ENCODE measurements at regions not wholly inside any gene's neighbourhood (a gene's known extent, or its start where the extent isn't known, plus 50 kb on each side); places are given as distances from the start of the nearest gene placed in this dataset.
"Not testable (repeated sequence)": the region's sequence is repeated elsewhere in the genome, so short reads cannot be mapped to it uniquely, and the experiment has no call there.

- H3K9ac ChIP-seq (ENCODE audit: insufficient read length): no peak overlapping the region
- no peak for DNase-seq (ENCODE audit: low read depth, low spot score)
- no peak overlapping the region for H3K4me3 ChIP-seq
Measured at GRCh38 chr2:107146181-107146580, 260.2 kb upstream of the ST6GAL2 start.

GRCh38 chr2:107146645-107147044 lies 260.7 kb upstream of the ST6GAL2 start:
- H3K27ac ChIP-seq; H3K4me3 ChIP-seq; H3K36me3 ChIP-seq (ENCODE audit: insufficient read depth, low read length); DNase-seq (ENCODE audit: low read depth, low spot score); H3K9me3 ChIP-seq (ENCODE audit: low read depth, low read length); H3K9ac ChIP-seq (ENCODE audit: insufficient read length): not testable (repeated sequence)

More at GRCh38 chr2:107146181-107146580, 260.2 kb upstream of the ST6GAL2 start:
- H3K27ac ChIP-seq: no peak overlapping the region
- no peaks in the 10 kb centered on the region for H3K36me3 ChIP-seq (ENCODE audit: insufficient read depth, low read length)
- TF ChIP-seq FOXP2 (optimal IDR thresholded peaks at IDR 0.05; ENCODE audit: control extremely low read depth, extremely low read length, insufficient read depth) (no peak), EZH2 (IDR thresholded peaks at IDR 0.05) (no peak), POLR2AphosphoS5 (IDR thresholded peaks at IDR 0.05; ENCODE audit: borderline replicate concordance, low read depth, low read length) (no peak)
- no peaks in the 10 kb centered on the region for H3K9me3 ChIP-seq (ENCODE audit: low read depth, low read length)

- no peak for DNase-seq (ENCODE audit: low read depth, low spot score)
- TF ChIP-seq FOXP2 (optimal IDR thresholded peaks at IDR 0.05; ENCODE audit: control extremely low read depth, extremely low read length, insufficient read depth) (no peak), POLR2AphosphoS5 (IDR thresholded peaks at IDR 0.05; ENCODE audit: borderline replicate concordance, low read depth, low read length) (no peak), EZH2 (IDR thresholded peaks at IDR 0.05) (no peak)
- no peak overlapping the region for H3K27ac ChIP-seq
- H3K9ac ChIP-seq (ENCODE audit: insufficient read length): no peak overlapping the region
- no peaks in the 10 kb centered on the region for H3K9me3 ChIP-seq (ENCODE audit: low read depth, low read length)
- no peak overlapping the region for H3K4me3 ChIP-seq
- no peaks in the 10 kb centered on the region for H3K36me3 ChIP-seq (ENCODE audit: insufficient read depth, low read length)
Measured at GRCh38 chr2:107148055-107148454, 262.1 kb upstream of the ST6GAL2 start.

- no peaks in the 10 kb centered on the region for H3K9me3 ChIP-seq (ENCODE audit: low read depth, low read length)
- DNase-seq (ENCODE audit: low read depth, low spot score): no peak
- TF ChIP-seq FOXP2 (optimal IDR thresholded peaks at IDR 0.05; ENCODE audit: control extremely low read depth, extremely low read length, insufficient read depth): no peak
- TF ChIP-seq EZH2 (IDR thresholded peaks at IDR 0.05): no peak
- no peak for TF ChIP-seq POLR2AphosphoS5 (IDR thresholded peaks at IDR 0.05; ENCODE audit: borderline replicate concordance, low read depth, low read length)
- no peak overlapping the region for H3K9ac ChIP-seq (ENCODE audit: insufficient read length)
- H3K36me3 ChIP-seq (ENCODE audit: insufficient read depth, low read length): no peaks in the 10 kb centered on the region
- H3K27ac ChIP-seq: no peak overlapping the region
- no peak overlapping the region for H3K4me3 ChIP-seq
Measured at GRCh38 chr2:107148496-107148895, 262.5 kb upstream of the ST6GAL2 start.

DNA sequence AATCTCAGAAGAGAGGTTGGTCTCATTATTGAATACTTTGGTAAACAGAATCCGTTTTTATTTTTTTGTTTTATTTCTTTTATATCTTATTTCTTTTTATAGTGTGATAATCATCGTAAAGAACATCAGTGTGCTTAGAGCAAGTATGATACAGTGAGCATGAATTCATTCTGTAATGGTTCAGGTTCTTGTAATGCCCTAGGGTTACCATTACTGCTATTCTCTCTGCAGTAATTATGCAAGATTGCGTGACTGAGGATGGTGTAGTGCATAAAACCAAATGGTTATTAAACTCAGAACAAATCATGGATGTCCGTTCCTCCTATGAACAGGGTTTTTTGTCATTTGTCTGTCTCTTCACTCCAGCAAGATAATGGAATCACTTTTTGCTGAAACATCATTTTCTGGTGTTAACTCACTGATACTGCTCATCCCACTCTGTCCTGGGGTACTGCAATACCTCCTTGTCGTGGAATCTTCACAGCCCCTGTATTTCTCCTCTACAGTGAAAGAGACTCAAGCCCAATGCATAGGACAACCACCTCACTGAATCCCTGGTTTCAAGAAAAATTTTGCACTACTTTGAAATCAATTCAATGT lies 274.8 kb upstream of the ST6GAL2 start:
- H3K4me3 ChIP-seq: no peak overlapping the region
- H3K9ac ChIP-seq (ENCODE audit: insufficient read length): no peak overlapping the region
- no peak overlapping the region for H3K27ac ChIP-seq
- no peak for DNase-seq (ENCODE audit: low read depth, low spot score)
- H3K36me3 ChIP-seq (ENCODE audit: insufficient read depth, low read length): no peaks in the 10 kb centered on the region
- no peaks in the 10 kb centered on the region for H3K9me3 ChIP-seq (ENCODE audit: low read depth, low read length)
- TF ChIP-seq EZH2 (IDR thresholded peaks at IDR 0.05) (no peak), FOXP2 (optimal IDR thresholded peaks at IDR 0.05; ENCODE audit: control extremely low read depth, extremely low read length, insufficient read depth) (no peak), POLR2AphosphoS5 (IDR thresholded peaks at IDR 0.05; ENCODE audit: borderline replicate concordance, low read depth, low read length) (no peak)

- no peak overlapping the region for H3K9ac ChIP-seq (ENCODE audit: insufficient read length)
- H3K9me3 ChIP-seq (ENCODE audit: low read depth, low read length): no peaks in the 10 kb centered on the region
- no peak overlapping the region for H3K27ac ChIP-seq
- H3K4me3 ChIP-seq: no peak overlapping the region
- no peak for TF ChIP-seq EZH2 (IDR thresholded peaks at IDR 0.05)
- TF ChIP-seq POLR2AphosphoS5 (IDR thresholded peaks at IDR 0.05; ENCODE audit: borderline replicate concordance, low read depth, low read length): no peak
- no peak for TF ChIP-seq FOXP2 (optimal IDR thresholded peaks at IDR 0.05; ENCODE audit: control extremely low read depth, extremely low read length, insufficient read depth)
- DNase-seq (ENCODE audit: low read depth, low spot score): no peak
- no peaks in the 10 kb centered on the region for H3K36me3 ChIP-seq (ENCODE audit: insufficient read depth, low read length)
Measured at GRCh38 chr2:107168141-107168540, 282.2 kb upstream of the ST6GAL2 start.

GRCh38 chr2:107174171-107174570 lies 288.2 kb upstream of the ST6GAL2 start:
- H3K9me3 ChIP-seq (ENCODE audit: low read depth, low read length): no peaks in the 10 kb centered on the region
- H3K27ac ChIP-seq: no peak overlapping the region
- no peak for TF ChIP-seq POLR2AphosphoS5 (IDR thresholded peaks at IDR 0.05; ENCODE audit: borderline replicate concordance, low read depth, low read length)
- TF ChIP-seq EZH2 (IDR thresholded peaks at IDR 0.05): no peak
- TF ChIP-seq FOXP2 (optimal IDR thresholded peaks at IDR 0.05; ENCODE audit: control extremely low read depth, extremely low read length, insufficient read depth): no peak
- DNase-seq (ENCODE audit: low read depth, low spot score): no peak
- H3K4me3 ChIP-seq: no peak overlapping the region
- no peaks in the 10 kb centered on the region for H3K36me3 ChIP-seq (ENCODE audit: insufficient read depth, low read length)
- no peak overlapping the region for H3K9ac ChIP-seq (ENCODE audit: insufficient read length)

DNA sequence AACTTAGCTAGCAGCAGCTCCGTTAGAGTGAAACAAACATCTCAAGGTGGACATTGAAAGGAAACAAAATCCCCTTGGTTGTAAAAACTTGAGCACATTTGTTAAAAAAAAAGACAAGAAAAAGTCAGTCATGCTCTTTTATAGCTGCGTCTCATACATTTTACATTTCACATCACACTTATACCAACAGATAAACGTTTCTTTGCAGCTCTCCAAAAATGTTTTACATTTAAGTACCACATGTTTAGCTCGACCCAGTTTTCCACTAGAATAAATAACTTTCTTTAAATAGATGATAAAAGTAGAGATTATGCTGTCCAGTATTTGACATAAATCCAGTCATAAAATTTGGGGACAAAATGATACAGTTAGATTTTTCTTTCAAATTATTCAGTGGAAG lies 297.0 kb upstream of the ST6GAL2 start:
- Histone ChIP-seq H3K4me3 (no peak overlapping the region), H3K9ac (ENCODE audit: insufficient read length) (no peak overlapping the region), H3K36me3 (ENCODE audit: insufficient read depth, low read length) (no peaks in the 10 kb centered on the region), H3K9me3 (ENCODE audit: low read depth, low read length) (no peaks in the 10 kb centered on the region), H3K27ac (no peak overlapping the region)
- no peak for DNase-seq (ENCODE audit: low read depth, low spot score)
- TF ChIP-seq EZH2 (IDR thresholded peaks at IDR 0.05) (no peak), FOXP2 (optimal IDR thresholded peaks at IDR 0.05; ENCODE audit: control extremely low read depth, extremely low read length, insufficient read depth) (no peak), POLR2AphosphoS5 (IDR thresholded peaks at IDR 0.05; ENCODE audit: borderline replicate concordance, low read depth, low read length) (no peak)

- no peak overlapping the region for H3K9ac ChIP-seq (ENCODE audit: insufficient read length)
- no peak overlapping the region for H3K4me3 ChIP-seq
- H3K36me3 ChIP-seq (ENCODE audit: insufficient read depth, low read length): no peaks in the 10 kb centered on the region
- TF ChIP-seq POLR2AphosphoS5 (IDR thresholded peaks at IDR 0.05; ENCODE audit: borderline replicate concordance, low read depth, low read length): no peak
- no peak for TF ChIP-seq EZH2 (IDR thresholded peaks at IDR 0.05)
- no peak overlapping the region for H3K27ac ChIP-seq
- DNase-seq (ENCODE audit: low read depth, low spot score): no peak
- no peaks in the 10 kb centered on the region for H3K9me3 ChIP-seq (ENCODE audit: low read depth, low read length)
Measured at GRCh38 chr2:107187870-107188269, 301.9 kb upstream of the ST6GAL2 start.
